ENCODE measurements at regions not wholly inside any gene's neighbourhood (a gene's known extent, or its start where the extent isn't known, plus 50 kb on each side); places are given as distances from the start of the nearest gene placed in this dataset.

- intact Hi-C loops (cut with micrococcal nuclease; ENCODE audit: unreplicated experiment) = no loop called here
- CTCF ChIA-PET (ENCODE audit: unreplicated experiment) = no interaction called here
- DNase-seq (ENCODE audit: low spot score) = no peak
- peak overlapping the region; percentile 81 for H2AFZ ChIP-seq (ENCODE audit: low read length)
- H3K9me2 ChIP-seq (ENCODE audit: insufficient read depth, low read length) = no peaks in the 10 kb centered on the region
- H3K36me3 ChIP-seq (ENCODE audit: insufficient read depth, low read length) = no peaks in the 10 kb centered on the region
- no peaks in the 10 kb centered on the region for H4K20me1 ChIP-seq (ENCODE audit: insufficient read depth, low read length)
- H3K4me2 ChIP-seq (ENCODE audit: low read length) = 0 out of 2 replicates have a peak overlapping the region, but pooled peaks have one; percentile 3
- no peak for TF ChIP-seq EZH2phosphoT487 (IDR thresholded peaks at IDR 0.05; ENCODE audit: borderline replicate concordance, low read depth, low read length)
- TF ChIP-seq, protein P1, sequence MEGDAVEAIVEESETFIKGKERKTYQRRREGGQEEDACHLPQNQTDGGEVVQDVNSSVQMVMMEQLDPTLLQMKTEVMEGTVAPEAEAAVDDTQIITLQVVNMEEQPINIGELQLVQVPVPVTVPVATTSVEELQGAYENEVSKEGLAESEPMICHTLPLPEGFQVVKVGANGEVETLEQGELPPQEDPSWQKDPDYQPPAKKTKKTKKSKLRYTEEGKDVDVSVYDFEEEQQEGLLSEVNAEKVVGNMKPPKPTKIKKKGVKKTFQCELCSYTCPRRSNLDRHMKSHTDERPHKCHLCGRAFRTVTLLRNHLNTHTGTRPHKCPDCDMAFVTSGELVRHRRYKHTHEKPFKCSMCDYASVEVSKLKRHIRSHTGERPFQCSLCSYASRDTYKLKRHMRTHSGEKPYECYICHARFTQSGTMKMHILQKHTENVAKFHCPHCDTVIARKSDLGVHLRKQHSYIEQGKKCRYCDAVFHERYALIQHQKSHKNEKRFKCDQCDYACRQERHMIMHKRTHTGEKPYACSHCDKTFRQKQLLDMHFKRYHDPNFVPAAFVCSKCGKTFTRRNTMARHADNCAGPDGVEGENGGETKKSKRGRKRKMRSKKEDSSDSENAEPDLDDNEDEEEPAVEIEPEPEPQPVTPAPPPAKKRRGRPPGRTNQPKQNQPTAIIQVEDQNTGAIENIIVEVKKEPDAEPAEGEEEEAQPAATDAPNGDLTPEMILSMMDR (conservative IDR thresholded peaks at IDR 0.05; ENCODE audit: low read length) = no peak
- H3K27ac ChIP-seq (ENCODE audit: low read depth, low read length, poor library complexity, severe bottlenecking) = no peak overlapping the region
- BruUV-seq (replicated peaks) = no TSS peak
- no peaks in the 10 kb centered on the region for H3K79me2 ChIP-seq (ENCODE audit: insufficient read depth, low read depth, low read length)
- no peaks in the 10 kb centered on the region for H3K9me3 ChIP-seq (ENCODE audit: low read length)
- peaks cover 19% of the 10 kb centered on the region for H3K4me1 ChIP-seq (ENCODE audit: insufficient read depth, low read length, poor library complexity, severe bottlenecking)
- no peak overlapping the region for H3K4me3 ChIP-seq (ENCODE audit: low read depth, low read length, poor library complexity, severe bottlenecking)
- POLR2A ChIA-PET = no interaction called here
These were observed 590.9 kb upstream of the ZNF608 start for GRCh38 chr5:125337294-125337693.

- POLR2A ChIA-PET = interaction anchor here (0.9 to 1.1 kb wide), 2 partner anchors 14 to 593 kb away, joined by 3 to 4 read pairs; no protein-coding TSS in a partner anchor
- Histone ChIP-seq H3K27ac (ENCODE audit: low read depth, low read length, poor library complexity, severe bottlenecking) (no peak overlapping the region), H3K4me3 (ENCODE audit: low read depth, low read length, poor library complexity, severe bottlenecking) (no peak overlapping the region), H3K4me1 (ENCODE audit: insufficient read depth, low read length, poor library complexity, severe bottlenecking) (peaks cover 19% of the 10 kb centered on the region), H3K36me3 (ENCODE audit: insufficient read depth, low read length) (no peaks in the 10 kb centered on the region), H4K20me1 (ENCODE audit: insufficient read depth, low read length) (no peaks in the 10 kb centered on the region), H2AFZ (ENCODE audit: low read length) (no peak overlapping the region), H3K79me2 (ENCODE audit: insufficient read depth, low read depth, low read length) (no peaks in the 10 kb centered on the region), H3K9me2 (ENCODE audit: insufficient read depth, low read length) (no peaks in the 10 kb centered on the region), H3K9me3 (ENCODE audit: low read length) (no peaks in the 10 kb centered on the region), H3K4me2 (ENCODE audit: low read length) (peak overlapping the region; percentile 29; the same call in 1 of the 2 replicates)
- CTCF ChIA-PET (ENCODE audit: unreplicated experiment) = no interaction called here
- no peak for TF ChIP-seq EZH2phosphoT487 (IDR thresholded peaks at IDR 0.05; ENCODE audit: borderline replicate concordance, low read depth, low read length)
- TF ChIP-seq, protein P1 (conservative IDR thresholded peaks at IDR 0.05; ENCODE audit: low read length) = peak; percentile 56
- intact Hi-C loops (cut with micrococcal nuclease; ENCODE audit: unreplicated experiment) = no loop called here
- BruUV-seq (replicated peaks) = no TSS peak
- peak; percentile 8 for DNase-seq (ENCODE audit: low spot score)
These were observed 592.2 kb upstream of the ZNF608 start for GRCh38 chr5:125338440-125339174.

DNA sequence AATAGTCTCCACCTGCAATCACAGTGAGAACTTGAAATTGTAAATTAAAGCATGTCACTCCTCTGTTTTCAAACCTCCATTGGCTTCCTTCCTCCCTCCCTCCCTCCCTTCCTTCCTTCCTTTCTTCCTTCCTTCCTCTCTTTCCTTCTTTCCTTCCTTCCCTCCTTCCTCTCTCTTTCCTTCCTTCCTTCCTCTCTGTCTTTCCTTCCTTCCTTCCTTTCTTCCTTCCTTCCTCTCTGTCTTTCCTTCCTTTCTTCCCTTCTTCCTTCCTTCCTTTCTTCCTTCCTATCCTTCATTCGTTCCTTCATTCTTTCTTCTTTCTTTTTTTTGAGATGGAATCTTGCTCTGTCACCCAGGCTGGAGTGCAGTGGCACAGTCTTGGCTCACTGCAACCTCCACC is 595.0 kb upstream of the ZNF608 start:
- no peaks in the 10 kb centered on the region for H3K9me3 ChIP-seq (ENCODE audit: low read length)
- H3K79me2 ChIP-seq (ENCODE audit: insufficient read depth, low read depth, low read length) = no peaks in the 10 kb centered on the region
- ChIA-PET CTCF (ENCODE audit: unreplicated experiment) (no interaction called here), POLR2A (no interaction called here)
- no peak for DNase-seq (ENCODE audit: low spot score)
- H3K4me3 ChIP-seq (ENCODE audit: low read depth, low read length, poor library complexity, severe bottlenecking) = no peak overlapping the region
- H3K9me2 ChIP-seq (ENCODE audit: insufficient read depth, low read length) = no peaks in the 10 kb centered on the region
- H3K36me3 ChIP-seq (ENCODE audit: insufficient read depth, low read length) = no peaks in the 10 kb centered on the region
- no peak overlapping the region for H3K27ac ChIP-seq (ENCODE audit: low read depth, low read length, poor library complexity, severe bottlenecking)
- H2AFZ ChIP-seq (ENCODE audit: low read length) = no peak overlapping the region
- intact Hi-C loops (cut with micrococcal nuclease; ENCODE audit: unreplicated experiment) = no loop called here
- peaks cover 15% of the 10 kb centered on the region for H3K4me1 ChIP-seq (ENCODE audit: insufficient read depth, low read length, poor library complexity, severe bottlenecking)
- H3K4me2 ChIP-seq (ENCODE audit: low read length) = no peak overlapping the region
- no peaks in the 10 kb centered on the region for H4K20me1 ChIP-seq (ENCODE audit: insufficient read depth, low read length)
- no TSS peak for BruUV-seq (replicated peaks)
- no peak for TF ChIP-seq EZH2phosphoT487 (IDR thresholded peaks at IDR 0.05; ENCODE audit: borderline replicate concordance, low read depth, low read length)
- TF ChIP-seq, protein P1 (conservative IDR thresholded peaks at IDR 0.05; ENCODE audit: low read length) = no peak
